ENCODE measurements at regions not wholly inside any gene's neighbourhood (a gene's known extent, or its start where the extent isn't known, plus 50 kb on each side); places are given as distances from the start of the nearest gene placed in this dataset.

DNA sequence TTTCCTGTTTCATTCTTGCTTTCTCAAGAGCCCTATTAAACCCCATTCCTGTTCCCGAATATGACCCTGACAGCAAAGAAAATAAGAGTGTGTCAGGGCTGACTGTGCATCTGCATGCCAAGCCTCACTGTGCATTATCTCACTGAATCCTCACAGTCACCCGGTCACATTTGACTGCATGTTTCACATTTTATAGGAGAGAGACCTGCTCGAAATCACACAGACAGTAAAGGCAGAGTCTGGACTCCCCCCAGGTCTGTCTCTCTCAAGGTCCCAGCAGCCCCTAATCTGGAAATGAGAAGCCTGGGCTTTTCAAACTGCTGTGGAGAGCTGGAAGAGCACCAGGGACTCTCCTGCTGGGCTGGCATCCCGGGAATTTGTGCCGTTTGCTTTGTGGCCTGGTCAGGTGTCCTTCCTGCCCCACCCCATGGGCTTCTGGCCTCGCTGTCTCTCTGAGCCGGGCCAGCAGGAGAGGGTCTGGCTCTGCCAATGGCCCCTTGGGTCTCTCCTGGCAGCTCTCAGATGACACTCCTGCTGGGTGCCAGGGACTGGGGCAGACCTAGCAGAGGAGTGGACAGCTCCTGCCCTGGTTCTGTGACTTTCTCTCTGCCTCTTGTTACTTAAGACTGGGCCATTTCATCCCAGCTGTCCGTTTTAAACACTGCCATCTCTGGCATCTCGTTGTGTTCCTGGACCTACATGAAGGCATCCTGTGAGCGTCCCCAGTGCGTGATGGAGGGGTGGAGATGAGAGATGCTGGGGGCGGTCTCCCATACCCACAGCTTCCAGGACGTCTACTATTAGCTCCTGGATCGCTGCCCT, 173.6 kb downstream of the ARHGAP12 start:
- Histone ChIP-seq H4K20me1 (ENCODE audit: control insufficient read depth, extremely low read depth, insufficient read depth, low read length) (no peaks in the 10 kb centered on the region), H3K4me2 (ENCODE audit: control insufficient read depth, extremely low read depth, insufficient read depth, low read depth, low read length) (no peak overlapping the region), H3K9ac (ENCODE audit: control insufficient read depth, extremely low read depth, insufficient read depth, low read length) (peak overlapping the region; percentile 42), H3K79me2 (ENCODE audit: control insufficient read depth, insufficient read depth, low read length) (no peaks in the 10 kb centered on the region), H2AFZ (ENCODE audit: control insufficient read depth, low read length) (no peak overlapping the region), H3K4me1 (ENCODE audit: control insufficient read depth, extremely low read depth, insufficient read depth, low read length) (peaks cover 4% of the 10 kb centered on the region), H3K36me3 (ENCODE audit: control insufficient read depth in 2 of 2, extremely low read depth in 1 of 2, insufficient read depth in 2 of 2, low read length in 2 of 2) (no peaks in the 10 kb centered on the region), H3K27ac (ENCODE audit: control insufficient read depth, insufficient read depth, low read length) (peak overlapping the region; percentile 47), H3K4me3 (ENCODE audit: control insufficient read depth in 2 of 3, extremely low read depth in 1 of 3, insufficient read depth in 2 of 3, low read depth in 1 of 3, low read length in 3 of 3) (peak overlapping the region in 1 of 3 experiments; percentile 21), H3K9me3 (ENCODE audit: control insufficient read depth, low read depth, low read length) (no peaks in the 10 kb centered on the region), H3K9me1 (ENCODE audit: control insufficient read depth, extremely low read depth, insufficient read depth, low read length) (no peaks in the 10 kb centered on the region), H3K27me3 (ENCODE audit: control insufficient read depth, extremely low read depth, insufficient read depth, low read length) (no peaks in the 10 kb centered on the region)
- FAIRE-seq (peak; percentile 51), DNase-seq (ENCODE audit: low read depth, low spot score) (no peak)
- dilution Hi-C loops (cut with MboI; ENCODE audit: extremely low pct_ligation_motif_present, low sequenced_read_pairs): no loop called here
- TF ChIP-seq CTCF (optimal IDR thresholded peaks at IDR 0.05 in 1 of 3, IDR thresholded peaks at IDR 0.05 in 1 of 3, conservative IDR thresholded peaks at IDR 0.05 in 1 of 3; ENCODE audit: extremely low read depth in 1 of 3, insufficient read depth in 2 of 3, low read length in 3 of 3) (no peak), EZH2 (IDR thresholded peaks at IDR 0.05; ENCODE audit: low read length) (no peak)

- no peak for TF ChIP-seq EZH2 (IDR thresholded peaks at IDR 0.05; ENCODE audit: low read length)
- TF ChIP-seq CTCF (optimal IDR thresholded peaks at IDR 0.05 in 1 of 3, IDR thresholded peaks at IDR 0.05 in 1 of 3, conservative IDR thresholded peaks at IDR 0.05 in 1 of 3; ENCODE audit: extremely low read depth in 1 of 3, insufficient read depth in 2 of 3, low read length in 3 of 3): no peak
Observed at GRCh38 chr10:31753681-31754080, 174.9 kb downstream of the ARHGAP12 start.

More at GRCh38 chr10:31753681-31754080, 174.9 kb downstream of the ARHGAP12 start:
- no peak for FAIRE-seq
- no peak overlapping the region for H2AFZ ChIP-seq (ENCODE audit: control insufficient read depth, low read length)
- no peaks in the 10 kb centered on the region for H3K9me1 ChIP-seq (ENCODE audit: control insufficient read depth, extremely low read depth, insufficient read depth, low read length)
- H3K9me3 ChIP-seq (ENCODE audit: control insufficient read depth, low read depth, low read length): no peaks in the 10 kb centered on the region
- H3K36me3 ChIP-seq (ENCODE audit: control insufficient read depth in 2 of 2, extremely low read depth in 1 of 2, insufficient read depth in 2 of 2, low read length in 2 of 2): no peaks in the 10 kb centered on the region
- no peak for DNase-seq (ENCODE audit: low read depth, low spot score)
- no peak overlapping the region for H3K27ac ChIP-seq (ENCODE audit: control insufficient read depth, insufficient read depth, low read length)
- H3K9ac ChIP-seq (ENCODE audit: control insufficient read depth, extremely low read depth, insufficient read depth, low read length): no peak overlapping the region
- no peaks in the 10 kb centered on the region for H3K27me3 ChIP-seq (ENCODE audit: control insufficient read depth, extremely low read depth, insufficient read depth, low read length)
- no peaks in the 10 kb centered on the region for H3K79me2 ChIP-seq (ENCODE audit: control insufficient read depth, insufficient read depth, low read length)
- H3K4me1 ChIP-seq (ENCODE audit: control insufficient read depth, extremely low read depth, insufficient read depth, low read length): peaks cover 4% of the 10 kb centered on the region
- no peaks in the 10 kb centered on the region for H4K20me1 ChIP-seq (ENCODE audit: control insufficient read depth, extremely low read depth, insufficient read depth, low read length)
- no peak overlapping the region for H3K4me3 ChIP-seq (ENCODE audit: control insufficient read depth in 2 of 3, extremely low read depth in 1 of 3, insufficient read depth in 2 of 3, low read depth in 1 of 3, low read length in 3 of 3)
- dilution Hi-C loops (cut with MboI; ENCODE audit: extremely low pct_ligation_motif_present, low sequenced_read_pairs): no loop called here
- no peak overlapping the region for H3K4me2 ChIP-seq (ENCODE audit: control insufficient read depth, extremely low read depth, insufficient read depth, low read depth, low read length)
